Ovary (tissue), 3 donors: ENCODE measurements at regions not wholly inside any gene's neighbourhood (a gene's known extent, or its start where the extent isn't known, plus 50 kb on each side); places are given as distances from the start of the nearest gene placed in this dataset.

Experiments
- CTCF ChIP-seq, 3 donors: fragments of 450-650 bp in 2 of 3; fragments of 200-600 bp in 1 of 3; IDR thresholded peaks; one replicate each; pipeline versions ENCODE4 v1.5.1 to v1.8.0; 2016 to 2022; ENCODE audit warnings: antibody characterized with exemption in 3 of 3, mild to moderate bottlenecking in 1 of 3
- EP300 ChIP-seq: sonication (generic); formaldehyde crosslinking; IDR thresholded peaks from one replicate; pipeline ENCODE4 v1.6.1; 2017; ENCODE audit warnings: antibody characterized with exemption
- POLR2A ChIP-seq: fragments of 450-650 bp; IDR thresholded peaks from one replicate; pipeline ENCODE4 v1.6.1; 2017; ENCODE audit warnings: antibody characterized with exemption, mild to moderate bottlenecking, moderate library complexity
- donor health status: DM: no; HTN: no; CAD: no.

- no peak for TF ChIP-seq CTCF (IDR thresholded peaks at IDR 0.05)
- TF ChIP-seq POLR2A: no peak
- TF ChIP-seq EP300: no peak
Observed at GRCh38 chr11:26017903-26018302, 314.0 kb upstream of the ANO3 start.
